Suppressor macrophage treated with lipopolysaccharide for 1 hour (primary cell): ENCODE measurements at regions not wholly inside any gene's neighbourhood (a gene's known extent, or its start where the extent isn't known, plus 50 kb on each side); places are given as distances from the start of the nearest gene placed in this dataset.
A peak's percentile ranks its signal among the peaks of the same experiment; 100 is the strongest.

Experiments
- DNase-seq, 3 donors: peaks; one replicate each; pipeline ENCODE4 v3.0.0-alpha.2; 2020 to 2022

DNA sequence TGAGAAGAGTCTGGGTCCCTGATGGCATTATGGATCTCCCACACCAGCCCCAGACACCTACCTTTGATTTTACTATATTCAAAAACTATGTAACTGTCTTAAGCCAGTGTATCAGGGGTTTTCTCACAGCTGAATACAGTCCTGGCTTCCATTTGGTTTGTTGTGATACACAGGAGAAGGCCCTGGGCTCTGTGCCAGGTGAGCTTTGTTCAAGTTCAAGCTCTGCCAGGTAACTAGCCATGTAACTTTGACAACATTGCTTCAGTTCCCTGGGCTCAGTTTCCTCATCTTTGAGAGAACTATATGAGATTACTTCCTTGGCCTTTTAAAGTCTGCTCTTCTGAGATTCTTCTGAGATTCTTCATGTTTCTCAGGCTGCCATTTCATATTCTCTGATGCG is 327.5 kb upstream of the TENM4 start:
- no peak for DNase-seq

DNA sequence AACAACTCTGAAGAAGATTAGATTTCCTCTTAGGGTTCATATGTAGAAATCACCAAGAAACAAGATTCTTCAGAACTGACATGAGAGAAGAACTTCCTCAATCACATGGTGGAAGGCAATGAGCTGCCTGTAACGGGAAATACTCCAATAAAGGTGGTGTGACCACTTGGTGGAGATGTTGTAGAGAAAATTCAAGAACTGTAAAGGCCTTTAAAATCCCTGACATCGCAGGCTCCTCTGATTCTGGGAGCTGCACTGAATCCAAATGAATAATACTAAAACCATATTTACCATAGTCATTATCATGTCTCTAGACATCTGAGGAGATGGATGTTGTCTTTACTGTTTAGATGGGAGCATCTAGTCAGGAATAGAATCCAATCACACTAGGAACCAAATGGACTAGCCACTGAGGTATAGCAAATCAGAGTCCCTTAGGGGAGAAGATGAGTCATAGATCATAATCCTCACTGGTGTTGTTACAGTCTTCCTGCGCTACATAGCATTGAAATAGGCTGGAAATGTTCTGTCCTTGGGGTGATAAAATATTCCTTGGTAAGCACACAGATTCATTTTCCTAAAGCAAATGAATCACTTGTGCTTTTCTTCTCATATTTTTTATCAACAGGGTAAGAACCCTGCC is 321.6 kb upstream of the TENM4 start:
- no peak for DNase-seq

DNA sequence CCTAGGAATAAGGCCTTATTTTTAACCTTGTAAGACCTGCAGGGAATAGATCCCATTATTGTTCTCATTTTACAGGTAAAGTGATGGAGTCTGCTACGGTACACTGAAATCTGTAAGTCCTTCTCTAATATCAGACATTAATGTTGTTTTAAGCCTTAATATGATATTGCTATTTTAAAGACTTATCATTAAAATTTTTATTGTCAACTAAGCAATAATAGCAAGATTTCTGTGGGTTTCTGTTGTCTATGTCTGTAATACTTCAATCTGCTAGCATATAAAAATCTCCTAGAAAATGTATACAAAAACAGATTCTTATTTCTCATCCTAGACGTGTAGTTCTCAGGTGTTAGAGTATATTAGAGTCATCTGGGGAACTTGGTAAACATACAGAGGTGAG is 317.5 kb upstream of the TENM4 start:
- DNase-seq = no peak

DNA sequence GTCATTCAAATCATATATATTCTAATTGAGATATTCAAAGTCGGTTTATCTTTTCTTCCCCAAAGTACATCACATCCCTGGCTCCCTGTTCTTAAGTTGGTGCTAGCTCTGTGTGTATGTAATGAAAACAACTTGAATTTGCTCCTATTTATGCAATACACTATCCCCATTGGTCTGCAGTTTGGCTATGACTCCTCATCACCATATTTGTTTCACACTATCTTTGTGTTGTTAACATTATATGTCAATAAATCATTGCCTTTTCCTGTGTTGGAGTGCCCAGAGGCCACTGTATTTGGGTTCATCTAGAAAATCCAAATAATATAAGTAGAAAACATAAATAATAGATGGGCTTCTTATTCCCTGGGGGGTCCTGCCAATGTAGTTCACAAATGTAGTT is 306.6 kb upstream of the TENM4 start:
- DNase-seq = no peak

DNA sequence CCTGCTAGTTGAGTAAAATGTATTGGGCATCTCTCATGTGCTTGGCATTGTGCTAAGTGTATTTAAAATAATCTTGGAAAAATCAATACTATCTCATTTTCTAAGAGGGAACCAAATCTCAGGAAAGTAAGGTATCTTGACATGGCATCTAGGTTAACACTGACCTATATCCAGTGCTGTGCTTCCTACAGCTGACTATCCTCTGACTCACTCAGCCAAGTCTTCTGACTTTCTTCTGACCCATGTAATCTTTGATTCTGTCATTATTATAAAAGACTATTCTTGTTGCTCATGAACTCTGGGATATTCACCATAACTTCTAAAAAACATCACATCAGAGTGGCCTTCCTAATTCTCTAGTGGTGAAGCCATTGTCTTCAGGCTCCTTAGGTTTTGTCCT is 304.1 kb upstream of the TENM4 start:
- no peak for DNase-seq

DNA sequence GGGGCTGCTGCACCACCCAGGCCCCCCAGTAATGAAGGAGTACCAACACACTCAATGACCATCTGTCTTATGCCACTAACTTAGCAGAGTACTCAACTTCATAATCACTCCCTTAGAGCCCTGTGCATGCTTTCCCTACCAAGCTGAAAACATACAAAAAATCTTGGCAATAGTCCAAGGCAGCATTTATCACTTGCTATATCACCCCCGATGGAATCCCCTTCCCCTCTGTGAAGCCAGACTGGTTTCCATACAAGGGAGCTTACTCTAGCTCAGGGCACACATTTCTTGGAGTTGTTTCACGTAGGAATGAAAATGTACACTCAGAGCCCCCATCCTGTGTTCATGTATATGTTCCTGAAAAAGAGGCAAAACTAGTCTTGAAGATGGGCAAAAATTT is 301.3 kb upstream of the TENM4 start:
- no peak for DNase-seq

DNA sequence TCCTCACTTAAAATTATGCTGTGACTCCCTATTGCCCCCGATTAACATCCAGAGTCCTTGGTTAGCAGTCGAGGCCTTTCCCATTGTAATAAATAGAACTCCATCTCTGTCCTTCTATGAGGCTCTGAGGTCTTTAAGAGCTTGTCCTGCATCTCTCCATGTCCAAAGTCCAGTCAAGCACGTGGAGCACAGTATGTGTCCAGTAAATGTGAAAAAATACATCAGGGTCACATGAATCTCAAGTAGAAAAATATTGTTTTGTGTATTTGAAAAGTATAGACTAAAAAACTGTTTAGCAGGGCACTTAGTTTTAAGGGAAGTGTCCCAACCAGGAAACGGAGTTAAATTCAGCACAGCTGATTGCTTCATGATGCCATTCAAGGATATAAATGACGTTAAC is 298.8 kb upstream of the TENM4 start:
- no peak for DNase-seq

DNA sequence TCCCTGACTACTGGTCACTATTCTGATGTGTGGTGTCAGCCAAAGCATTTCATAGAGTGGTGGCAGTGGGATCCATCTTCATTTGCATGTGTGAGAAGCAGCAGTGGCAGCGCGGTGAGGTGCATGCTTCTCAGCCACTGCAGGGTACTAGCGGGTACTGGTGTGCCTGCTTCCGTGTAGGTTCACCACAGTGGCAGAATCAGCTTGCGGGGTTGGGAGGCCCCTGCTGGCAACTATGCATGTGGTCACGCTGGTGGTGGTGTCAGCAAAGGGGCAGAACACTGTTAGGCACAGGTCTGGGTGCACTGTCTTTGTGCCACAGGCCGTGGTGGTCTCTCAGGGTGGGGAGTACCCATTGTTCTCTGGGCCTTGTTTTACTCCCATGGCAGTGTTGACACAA is 286.4 kb upstream of the TENM4 start:
- DNase-seq = no peak

DNA sequence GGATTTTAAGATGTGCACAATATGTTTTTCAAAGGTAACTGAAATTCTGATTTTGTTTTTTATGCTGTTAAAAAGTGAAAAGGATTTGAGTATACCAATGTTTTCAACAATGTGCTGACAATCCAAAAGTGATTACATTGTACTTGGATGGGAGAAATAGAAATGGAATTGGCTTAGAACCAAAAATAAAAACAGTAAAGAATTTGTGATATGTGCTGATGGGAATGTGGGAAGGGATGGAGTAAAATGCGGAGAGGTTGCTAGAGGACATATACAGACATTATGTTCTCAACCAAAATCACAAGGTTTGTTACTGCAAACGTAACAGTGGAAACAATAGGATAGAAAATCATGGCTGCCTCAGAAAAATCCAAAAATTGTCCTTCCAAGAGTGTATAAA is 279.3 kb upstream of the TENM4 start:
- no peak for DNase-seq

DNA sequence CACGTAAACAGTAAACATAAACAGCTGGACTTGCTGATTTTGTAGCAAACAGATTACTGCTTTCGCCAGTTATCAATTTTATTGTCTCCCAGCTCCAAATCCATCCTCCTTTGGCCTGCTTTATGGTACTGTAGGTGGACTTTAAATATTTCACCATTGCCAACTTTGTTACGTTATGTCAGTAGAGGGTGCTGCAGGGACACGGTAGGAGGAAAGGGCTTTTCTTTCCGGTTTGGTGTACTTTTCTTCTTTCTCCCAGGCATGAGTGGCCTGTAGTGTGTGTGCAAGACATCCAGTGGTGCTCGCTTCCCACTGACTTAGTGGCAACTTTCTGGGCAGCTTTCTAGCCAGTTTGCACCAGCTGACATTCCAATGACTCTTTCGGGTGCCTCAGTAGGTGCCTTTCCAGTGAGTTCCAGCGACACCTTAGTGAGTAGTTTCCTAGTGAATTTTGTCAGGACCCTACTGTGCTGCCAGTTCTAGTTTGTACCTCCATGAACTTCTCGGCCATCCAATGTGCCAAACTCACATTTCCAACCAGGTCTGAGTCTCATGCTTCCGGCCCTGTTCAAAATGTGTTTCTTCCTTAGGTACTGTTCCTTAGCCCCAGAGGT is 267.6 kb upstream of the TENM4 start:
- DNase-seq = peak in 1 of 3 donors; percentile 1

DNA sequence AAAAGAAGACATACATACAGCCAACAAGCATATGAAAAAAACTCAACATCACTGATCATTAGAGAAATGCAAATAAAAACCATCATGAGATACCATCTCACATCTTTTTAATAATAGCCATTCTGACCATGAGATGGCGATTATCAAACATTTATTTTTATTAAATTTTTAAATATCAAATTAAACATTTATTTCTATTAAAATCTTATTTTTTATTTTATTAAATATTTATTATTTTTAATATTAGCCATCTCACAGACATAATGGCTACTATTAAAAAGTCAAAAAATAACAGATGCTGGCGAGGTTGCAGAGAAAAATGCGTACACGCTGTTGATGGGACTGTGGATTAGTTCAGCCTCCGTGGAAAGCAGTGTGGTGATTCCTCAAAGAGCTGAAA is 264.8 kb upstream of the TENM4 start:
- no peak for DNase-seq

DNA sequence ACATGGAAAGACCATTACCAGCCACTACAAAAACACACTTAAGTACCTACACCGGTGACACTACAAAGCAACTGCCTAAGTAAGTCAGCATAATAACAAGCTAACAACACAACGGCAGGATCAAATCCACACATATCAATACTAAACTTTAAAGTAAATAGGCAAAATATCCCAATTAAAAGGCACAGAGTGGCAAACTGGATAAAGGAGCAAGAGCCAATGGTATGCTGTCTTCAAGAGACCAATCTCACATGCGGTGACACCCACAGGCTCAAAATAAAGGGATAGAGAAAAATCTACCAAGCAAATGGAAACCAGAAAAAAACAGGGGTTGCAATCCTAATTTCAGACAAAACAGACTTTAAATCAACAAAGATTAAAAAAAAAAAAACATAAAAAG is 261.5 kb upstream of the TENM4 start:
- DNase-seq = no peak

DNA sequence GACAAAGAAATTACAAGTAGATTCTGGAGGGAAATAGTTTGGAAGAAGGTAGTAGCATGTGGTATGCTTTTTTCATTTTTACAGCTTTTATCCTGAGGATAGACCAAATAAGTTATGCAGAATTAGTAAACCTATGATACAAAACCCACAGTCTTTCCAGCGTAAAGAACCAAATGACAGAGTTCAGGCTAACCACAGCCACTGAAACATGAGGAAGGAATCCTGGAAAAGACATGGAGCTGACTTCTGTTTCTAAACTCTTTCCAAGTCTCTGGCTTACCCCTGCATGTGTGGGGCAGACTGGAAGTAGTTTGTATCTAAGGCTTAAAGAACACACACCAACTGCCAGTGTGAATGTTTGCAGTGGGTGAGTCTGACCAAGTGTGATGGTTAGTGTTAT is 258.4 kb upstream of the TENM4 start:
- DNase-seq = no peak

DNA sequence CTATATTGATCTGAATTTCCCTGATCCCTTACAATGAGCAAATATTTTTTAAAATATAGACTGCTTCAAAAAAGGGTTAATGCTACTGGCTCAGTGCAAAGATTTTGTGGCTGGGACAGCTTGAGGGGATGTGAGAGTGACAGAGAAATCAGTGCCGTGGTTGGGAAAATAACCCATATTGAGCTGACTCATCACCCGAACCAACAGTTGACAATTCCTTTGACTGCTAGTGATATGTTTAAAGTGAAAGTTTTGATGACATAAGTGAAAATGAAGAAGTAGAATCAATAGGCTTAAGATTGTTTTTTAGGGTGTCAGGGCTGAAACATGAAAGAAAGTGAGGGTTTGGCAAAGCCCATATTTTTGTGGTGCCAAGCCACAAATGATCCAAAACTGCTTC is 257.1 kb upstream of the TENM4 start:
- DNase-seq = no peak

DNA sequence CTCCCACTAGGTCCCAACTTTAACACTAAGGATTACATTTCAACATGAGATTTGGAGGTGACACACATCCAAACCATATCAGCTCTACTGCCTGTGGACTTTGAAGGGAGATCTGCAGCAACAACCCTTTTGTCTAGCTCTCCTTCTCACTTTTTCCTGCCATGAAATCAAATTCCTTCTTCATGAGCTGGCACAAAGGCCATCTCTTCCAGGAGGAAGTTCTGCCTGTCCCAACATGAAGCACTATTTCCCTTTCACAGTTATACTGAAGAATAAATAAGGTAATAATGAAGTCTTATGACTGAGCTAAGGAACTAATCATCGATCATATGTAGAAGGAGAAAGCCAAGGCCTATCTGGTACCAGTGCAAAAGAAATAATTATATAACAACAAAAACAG is 253.5 kb upstream of the TENM4 start:
- no peak for DNase-seq

DNA sequence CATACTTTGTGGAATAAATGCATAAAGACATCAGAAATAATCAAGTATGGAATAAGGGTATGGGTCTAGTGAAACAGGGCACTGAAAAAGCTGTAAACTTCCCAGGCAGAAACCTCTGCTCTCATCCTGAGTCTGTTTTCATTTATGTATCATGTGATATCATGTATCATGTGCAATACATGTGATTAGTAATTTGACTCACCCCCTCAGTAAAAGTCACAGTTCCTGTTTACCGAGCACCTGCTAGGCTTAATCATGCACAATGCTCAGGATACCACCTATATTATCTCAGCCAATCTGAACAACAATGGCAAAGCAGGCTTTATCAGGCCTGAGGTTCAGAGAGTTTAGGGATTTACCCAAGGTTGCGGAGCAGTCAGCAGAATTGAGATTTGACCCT is 250.6 kb upstream of the TENM4 start:
- DNase-seq = no peak

DNA sequence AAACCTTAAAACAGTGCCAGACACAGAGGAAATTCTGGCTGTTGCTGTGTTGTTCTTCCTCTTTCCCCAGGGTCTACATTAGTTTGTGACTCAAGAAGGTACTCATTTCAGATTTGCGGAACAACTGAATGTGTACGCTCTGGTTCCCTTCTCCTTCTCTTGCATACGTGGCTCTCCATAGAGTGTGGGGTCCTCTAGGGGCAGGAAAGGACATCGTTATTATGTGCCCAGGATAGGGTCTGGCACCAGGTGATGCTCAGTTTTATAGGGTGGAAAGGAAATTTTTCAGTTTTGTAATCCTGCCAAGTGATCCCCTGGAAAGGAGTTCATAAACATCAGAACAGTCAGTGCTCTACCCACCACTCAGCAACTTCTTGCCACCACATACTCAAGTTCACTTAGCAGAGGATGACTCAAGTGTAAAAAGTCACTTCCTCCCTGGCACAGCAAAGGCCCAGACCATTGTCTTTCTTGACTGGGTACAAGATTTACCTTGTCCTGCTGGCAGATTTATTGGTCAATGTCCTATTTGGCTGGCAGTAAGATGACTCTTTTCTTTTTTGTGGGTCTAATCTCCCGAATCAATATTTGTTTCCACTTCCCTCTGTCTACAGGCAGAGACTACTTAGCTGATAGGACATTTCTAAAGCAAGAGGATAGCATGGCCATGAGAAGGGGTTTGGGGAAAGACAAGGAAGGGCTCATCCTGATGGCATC is 246.0 kb upstream of the TENM4 start:
- DNase-seq = no peak

DNA sequence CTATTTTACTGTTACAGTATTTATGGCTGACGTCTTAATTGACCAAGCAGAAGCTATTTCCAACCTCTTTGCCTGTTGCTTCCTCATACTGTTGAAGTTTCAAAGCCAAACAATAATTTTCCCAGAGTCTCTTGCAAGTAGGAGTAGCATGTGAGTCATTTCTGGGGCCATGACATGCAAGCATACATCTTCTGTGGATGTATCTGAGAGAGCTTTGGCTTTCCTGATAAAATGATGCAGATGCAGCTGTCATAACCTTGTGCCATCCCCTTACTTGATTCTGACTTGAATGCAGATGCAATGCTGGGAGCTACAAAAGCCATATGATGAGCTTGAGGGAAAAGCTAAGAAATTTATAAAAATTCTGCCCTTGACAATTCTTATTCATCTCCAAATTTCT is 243.1 kb upstream of the TENM4 start:
- no peak for DNase-seq

DNA sequence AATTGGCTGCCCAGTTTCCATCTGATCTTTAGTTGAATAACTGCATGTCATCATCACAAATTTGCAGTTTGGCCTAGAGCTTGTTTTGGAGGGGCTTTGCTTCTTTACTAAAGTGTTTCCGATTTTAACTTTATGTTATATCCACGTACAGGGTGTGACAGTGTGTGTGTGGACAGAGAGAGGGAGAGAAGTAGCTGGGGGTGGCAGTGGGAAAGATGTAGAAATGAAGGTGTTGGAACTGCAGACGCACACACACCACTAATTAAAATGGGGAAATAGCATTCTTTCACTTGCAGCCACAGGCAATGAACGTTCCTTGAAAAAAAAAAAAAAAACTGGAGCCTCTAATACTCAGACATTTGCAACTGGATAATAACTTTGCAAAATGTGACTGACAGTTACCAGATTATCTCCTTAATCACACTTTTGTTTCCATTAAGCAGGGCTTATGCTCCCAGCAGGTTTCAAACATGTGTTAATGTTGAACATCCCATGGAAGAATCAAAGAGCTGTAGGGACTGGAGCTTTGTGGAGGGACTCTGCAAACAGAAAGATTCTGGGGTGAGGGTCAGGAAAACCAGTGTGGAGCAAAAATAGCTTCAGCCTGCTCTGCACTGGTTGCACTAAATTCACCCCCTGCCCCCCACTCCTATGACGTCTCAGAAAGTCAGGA is 238.1 kb upstream of the TENM4 start:
- no peak for DNase-seq

DNA sequence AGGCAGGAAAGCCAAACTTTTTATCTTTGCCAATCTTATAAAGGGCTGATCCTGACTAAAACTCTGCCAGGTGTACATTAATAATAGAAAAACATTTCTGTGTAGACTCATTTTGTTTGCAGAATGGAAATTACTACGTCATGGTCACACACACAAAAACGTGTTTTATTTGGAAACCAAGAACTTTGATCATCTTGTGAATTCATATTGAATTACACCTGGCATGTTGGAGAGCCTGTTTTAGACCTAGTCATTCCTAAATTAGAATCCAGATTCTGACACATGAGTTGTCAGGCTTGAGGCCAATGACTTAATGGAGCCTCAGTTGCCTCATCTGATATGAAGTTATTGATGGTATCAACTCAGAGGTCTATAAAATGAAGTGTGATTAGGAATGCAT is 235.6 kb upstream of the TENM4 start:
- no peak for DNase-seq

DNA sequence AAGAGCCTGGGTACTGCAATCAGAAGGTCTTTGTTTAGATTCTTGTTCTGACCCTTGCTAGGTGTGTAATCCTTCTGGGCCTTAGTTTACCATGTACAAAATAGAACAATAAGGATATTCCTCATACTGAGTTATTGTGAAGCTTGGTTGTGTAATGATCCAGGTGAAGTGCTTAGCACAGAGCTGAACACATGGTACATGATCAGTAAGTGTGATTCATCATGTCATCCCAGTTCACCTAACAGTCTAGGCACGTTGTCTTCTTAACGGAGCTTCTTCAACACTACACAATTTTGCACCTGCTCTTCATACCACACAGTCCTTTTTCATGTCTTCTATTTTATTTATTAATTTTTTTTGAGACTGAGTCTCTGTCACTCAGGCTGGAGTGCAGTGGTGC is 234.3 kb upstream of the TENM4 start:
- no peak for DNase-seq

DNA sequence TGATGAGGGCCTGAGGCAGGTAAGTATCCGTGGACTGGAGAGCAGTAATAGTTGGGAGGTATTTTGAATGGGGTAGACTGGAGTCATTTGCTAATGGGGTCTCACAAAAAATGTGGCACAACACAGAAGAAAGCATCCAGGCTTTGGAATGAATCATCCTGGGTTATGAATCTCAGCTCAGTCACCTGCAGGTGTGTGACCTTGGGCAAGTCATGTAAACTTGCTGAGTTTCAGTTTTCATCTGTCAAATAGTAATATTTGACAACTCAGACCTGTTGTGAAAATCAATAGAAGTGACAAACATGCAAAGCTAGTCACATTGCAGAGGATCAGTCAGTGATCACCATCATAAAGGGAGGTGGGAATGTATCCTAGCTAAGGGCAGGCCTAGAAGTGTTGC is 232.0 kb upstream of the TENM4 start:
- no peak for DNase-seq

DNA sequence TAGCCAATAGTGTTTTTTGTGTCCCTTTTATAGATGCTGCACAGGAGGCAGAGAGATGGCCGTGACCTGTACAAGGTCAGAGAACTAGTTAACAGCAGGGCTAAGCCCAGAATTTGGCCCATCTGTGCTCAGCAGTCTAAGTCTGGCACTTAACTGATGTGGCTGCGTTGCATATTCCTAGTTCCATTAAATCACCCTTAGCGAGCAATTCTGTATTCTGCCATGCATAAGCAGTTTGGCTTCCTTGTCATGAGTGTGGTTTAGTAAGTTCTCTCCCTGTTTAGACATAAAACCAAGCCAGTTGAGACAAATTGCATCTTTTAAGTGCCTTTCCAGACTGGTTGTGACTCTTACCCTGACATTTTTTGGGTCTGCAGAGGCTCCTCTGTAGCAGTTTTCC is 230.6 kb upstream of the TENM4 start:
- no peak for DNase-seq

DNA sequence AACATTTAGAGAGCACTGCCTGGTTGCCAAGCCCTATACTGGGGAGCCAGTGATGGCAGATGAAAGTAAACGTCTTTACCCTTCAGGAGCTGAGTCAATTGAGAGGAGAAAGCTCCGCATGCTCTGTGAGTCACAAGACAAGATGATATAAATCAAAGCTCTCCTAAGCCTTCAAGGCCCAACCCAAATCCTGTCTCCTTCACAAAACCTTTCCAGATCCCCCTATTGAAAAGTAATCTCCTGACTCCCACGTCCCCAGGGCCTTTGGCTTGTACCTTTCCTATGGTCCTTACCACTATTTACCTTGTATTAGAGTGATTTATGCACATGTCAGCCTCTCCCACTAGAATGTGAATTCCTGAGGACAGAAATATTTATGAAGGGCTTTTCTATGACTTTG is 230.1 kb upstream of the TENM4 start:
- no peak for DNase-seq
